ENCODE measurements at regions not wholly inside any gene's neighbourhood (a gene's known extent, or its start where the extent isn't known, plus 50 kb on each side); places are given as distances from the start of the nearest gene placed in this dataset.
A peak's percentile ranks its signal among the peaks of the same experiment; 100 is the strongest.
"Not testable (repeated sequence)": the region's sequence is repeated elsewhere in the genome, so short reads cannot be mapped to it uniquely, and the experiment has no call there.

DNA sequence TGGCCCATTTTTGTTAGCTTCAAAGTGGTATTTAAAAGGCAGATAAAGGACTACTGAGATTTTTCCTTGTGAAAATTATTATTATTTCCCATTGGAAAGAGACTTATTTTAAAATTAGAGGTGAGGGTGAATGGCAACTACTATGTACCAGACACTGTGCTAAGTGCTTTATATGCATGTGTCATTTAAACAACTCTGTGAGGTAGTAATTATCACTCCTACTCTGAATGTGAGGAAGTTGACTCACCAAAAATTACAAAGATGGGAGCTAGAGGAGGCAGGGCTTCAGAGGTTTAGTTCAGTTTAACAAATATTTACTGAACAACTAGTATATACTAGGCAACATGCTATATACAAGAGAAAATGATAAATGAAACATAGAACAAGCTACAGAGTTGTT is 78.2 kb downstream of the MSL3 start:
- DNase-seq (ENCODE audit: low spot score), result no peak

DNA sequence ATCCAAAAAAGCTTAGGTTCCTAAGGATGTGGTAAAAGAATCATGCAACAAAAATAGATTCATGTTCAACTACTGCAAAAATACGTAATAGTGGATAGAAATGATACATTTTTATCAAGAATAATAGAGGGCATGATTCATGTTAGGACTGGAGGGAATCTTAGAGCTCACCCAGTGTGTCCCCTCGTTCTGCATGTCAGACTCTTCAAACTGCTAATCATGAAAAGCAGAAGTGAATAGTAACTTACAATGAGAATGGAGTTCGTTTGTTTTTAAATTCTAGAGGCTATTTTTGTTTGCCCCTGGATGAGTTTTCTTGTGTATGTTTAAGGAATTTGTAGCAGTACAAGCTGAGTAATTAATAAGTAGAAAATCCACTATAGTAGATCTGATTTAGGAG is 79.4 kb downstream of the MSL3 start:
- DNase-seq (ENCODE audit: low spot score), result no peak

DNA sequence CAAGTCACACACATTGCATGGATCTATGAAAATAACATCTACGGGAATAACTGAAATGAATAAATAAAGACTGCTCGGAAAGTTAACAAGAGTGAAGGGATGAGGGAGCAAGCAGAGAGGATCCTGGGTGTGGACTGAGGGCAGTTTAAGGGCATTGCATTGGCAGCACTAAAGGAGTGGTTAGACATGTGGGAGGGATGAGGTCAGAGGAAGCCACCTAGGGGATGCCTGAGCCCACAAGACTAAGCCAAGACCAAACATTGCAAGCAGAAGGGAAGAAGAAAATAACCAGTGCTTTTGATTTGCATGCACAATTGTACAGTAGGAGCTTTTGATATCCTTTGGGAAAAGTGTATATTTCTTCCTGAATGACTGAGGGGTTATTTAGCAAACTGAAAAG is 106.1 kb downstream of the MSL3 start:
- no peak for DNase-seq (ENCODE audit: low spot score)

DNA sequence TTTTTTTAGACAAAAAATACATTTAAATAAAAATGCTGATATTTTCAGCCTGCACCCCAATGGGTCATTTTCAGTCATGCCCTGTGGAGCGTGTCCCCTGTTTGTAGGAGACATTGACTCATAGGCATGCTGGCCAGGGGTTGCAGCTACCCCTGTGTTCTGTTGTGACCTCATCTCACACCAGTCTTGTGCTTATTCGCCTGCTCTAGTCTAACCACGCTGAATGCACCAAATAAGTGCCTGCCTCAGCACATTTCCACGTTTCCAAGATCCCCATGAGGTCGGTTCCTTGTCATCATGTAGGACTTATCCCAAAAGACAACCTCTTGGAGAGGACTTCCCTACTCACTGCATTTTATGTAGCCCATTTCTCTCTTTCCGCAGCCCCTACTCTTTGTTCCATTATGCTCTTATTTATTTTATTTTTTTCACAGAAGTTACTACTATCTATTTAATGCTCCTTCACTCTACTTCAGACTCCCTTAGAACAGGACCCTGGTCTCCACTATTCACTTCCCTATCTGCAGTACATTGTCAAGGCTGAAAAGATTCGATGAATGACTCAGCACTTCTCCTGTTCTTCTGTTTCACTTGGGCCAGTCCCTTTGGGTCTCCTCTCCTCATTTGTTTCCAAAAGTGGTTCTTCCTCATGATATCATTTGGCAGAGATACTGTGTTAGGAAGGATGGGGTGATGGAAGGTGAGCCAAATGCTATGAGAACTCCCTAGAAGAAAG is 109.7 kb downstream of the MSL3 start:
- DNase-seq (ENCODE audit: low spot score), result no peak

DNA sequence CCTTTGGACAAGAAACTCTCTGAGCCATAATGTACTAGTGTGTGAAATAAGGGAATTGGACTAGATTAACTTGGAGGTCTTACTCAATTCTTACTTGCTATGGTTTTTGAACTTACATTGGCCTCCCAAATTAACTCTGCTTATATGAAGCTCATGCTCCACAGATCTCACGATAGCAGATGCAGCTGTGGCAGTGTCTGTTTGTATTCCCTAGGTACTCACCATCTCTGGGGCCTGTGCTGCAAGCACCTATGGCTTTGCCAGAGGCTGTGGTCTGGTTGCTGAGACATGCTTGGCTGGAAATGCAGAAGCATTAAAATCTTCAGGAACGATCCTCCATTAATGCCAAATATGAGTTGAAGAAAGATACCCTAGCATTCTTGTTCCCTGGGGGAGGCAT is 112.8 kb downstream of the MSL3 start:
- DNase-seq (ENCODE audit: low spot score), result no peak

DNA sequence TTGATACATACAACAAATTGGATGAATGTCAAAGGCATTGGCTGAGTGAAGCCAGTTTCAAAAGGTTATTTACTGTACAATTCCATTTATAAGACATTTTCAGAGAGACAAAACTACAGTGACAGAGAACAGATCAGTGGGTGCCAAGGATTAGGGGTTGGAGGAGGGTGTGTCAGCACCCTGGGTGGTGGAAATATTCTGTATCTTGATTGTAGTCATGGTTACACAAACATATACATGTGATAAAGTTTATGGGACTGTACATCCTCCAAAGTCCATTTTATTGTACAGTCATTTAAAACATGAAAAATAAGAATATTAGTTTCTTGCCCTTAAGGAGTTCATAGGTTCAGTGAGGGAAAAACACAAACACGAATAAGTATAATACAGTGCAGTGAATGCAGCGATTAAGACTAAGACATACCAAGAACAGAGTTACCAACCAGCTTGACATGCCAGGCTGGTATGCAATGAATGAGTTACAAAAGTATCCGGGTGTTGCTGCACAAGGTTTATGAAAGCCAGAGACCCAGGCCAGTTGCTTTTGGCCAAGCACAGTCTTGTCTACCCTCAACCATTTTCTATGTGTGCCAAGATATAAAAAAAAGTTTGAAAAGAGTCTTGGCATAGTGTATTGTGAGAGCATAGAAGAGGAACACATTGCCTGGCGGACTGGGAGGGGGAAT is 123.6 kb downstream of the MSL3 start:
- no peak for DNase-seq (ENCODE audit: low spot score)

DNA sequence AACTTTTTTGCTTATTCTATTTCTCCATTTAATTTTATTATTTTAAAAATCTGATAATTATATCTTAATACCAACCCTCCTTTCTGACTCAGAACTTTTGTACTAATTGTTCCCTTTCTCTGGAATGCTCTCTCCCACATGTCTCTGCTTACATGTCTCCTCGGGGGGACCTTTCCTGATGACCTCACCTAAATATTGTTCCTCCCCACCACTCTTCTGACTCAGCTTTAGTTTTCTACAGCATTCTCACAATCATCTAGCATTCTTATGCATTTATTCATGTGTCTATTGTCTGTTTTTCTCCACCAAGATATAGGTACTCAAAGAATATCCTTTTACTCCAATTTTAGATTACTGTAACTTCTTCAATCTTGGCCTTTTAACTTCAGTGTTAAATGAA is 128.7 kb downstream of the MSL3 start:
- no peak for DNase-seq (ENCODE audit: low spot score)

DNA sequence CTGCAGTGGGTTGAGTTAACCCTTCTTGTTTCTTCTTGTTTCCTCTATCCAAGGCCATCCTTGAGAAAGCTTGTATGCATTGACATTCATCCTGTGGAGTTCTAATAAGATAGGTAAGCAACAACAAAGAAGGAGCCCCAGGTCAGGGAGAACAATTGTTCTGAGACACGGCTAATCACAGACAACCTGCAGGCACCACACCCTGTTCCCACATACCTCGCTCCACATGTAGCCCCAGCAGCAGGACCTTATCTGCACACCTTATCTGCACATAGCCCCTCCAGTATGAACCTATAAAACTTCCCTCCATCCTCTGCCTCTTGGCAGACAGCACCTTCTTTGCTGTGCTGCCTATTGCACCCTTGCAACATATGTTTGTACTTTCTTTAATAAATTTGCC is 129.1 kb downstream of the MSL3 start:
- DNase-seq (ENCODE audit: low spot score), result no peak

DNA sequence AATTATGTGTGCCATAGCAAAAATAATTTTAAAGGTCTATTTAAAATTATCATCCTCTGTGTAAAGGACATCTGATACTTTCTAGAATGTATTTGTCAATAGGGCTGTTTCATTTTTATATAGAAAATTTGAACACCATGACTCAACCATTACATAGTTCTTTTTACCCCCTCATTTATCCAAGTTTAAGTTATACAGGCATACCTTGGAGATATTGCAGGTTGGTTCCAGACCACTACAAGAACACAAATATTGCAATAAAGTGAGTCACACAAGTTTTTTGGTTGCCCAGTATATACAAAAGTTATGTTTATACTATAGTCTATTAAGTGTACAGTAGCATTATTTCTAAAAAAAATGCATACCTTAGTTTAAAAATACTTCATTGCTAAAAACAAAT is 130.4 kb downstream of the MSL3 start:
- DNase-seq (ENCODE audit: low spot score), result no peak

DNA sequence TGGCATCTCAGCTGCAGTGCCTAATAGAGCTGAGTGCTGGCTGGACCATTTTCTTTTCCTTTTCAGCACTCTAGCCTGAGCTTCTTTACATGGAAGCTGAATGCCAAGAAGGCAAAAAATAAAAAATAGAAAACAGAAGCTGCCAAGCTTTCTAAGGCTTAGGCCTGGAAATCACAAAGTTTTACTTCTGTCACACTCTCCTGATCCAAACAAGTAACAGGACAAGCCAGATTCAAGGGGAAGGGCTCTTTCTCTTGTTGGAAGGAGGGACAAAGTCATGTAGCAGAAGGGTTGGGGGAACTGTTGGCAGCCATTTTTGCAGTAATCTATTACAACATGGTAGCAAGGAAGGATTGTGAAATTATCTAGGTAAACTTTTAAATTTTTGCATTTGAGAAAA is 131.8 kb downstream of the MSL3 start:
- no peak for DNase-seq (ENCODE audit: low spot score)

DNA sequence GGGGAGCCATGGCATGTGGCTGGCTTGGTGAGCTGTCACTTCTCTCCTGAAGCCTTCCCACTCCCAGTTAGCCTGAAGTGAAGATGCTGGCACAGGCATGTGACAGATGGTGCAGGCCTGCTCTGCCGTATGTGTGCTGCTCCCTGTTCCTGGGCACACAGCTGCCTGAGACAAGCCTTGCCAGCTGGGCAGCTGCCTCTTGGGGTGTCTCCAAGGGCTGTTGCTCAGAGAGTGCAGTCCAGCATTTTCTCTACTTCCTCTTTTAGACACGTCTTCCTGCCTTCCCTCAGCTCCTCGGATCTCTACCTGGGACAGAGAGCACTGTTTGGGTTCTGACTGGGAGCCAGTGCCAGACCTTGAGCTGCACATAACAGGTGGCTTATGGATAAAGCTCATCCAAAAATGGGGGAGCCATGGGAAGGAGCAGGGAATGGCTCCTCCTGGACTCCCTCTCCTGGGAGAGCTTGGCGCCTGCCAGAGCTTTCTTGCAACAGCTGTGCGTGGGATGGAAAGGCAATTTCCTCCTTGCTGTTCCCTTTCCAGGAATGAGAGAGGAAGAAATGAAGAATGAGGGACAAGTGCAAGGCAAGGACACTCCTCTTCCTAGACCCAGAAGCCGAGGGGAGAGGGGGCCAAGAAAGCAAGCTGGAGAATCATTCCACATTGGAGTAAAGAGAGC is 132.9 kb downstream of the MSL3 start:
- no peak for DNase-seq (ENCODE audit: low spot score)

DNA sequence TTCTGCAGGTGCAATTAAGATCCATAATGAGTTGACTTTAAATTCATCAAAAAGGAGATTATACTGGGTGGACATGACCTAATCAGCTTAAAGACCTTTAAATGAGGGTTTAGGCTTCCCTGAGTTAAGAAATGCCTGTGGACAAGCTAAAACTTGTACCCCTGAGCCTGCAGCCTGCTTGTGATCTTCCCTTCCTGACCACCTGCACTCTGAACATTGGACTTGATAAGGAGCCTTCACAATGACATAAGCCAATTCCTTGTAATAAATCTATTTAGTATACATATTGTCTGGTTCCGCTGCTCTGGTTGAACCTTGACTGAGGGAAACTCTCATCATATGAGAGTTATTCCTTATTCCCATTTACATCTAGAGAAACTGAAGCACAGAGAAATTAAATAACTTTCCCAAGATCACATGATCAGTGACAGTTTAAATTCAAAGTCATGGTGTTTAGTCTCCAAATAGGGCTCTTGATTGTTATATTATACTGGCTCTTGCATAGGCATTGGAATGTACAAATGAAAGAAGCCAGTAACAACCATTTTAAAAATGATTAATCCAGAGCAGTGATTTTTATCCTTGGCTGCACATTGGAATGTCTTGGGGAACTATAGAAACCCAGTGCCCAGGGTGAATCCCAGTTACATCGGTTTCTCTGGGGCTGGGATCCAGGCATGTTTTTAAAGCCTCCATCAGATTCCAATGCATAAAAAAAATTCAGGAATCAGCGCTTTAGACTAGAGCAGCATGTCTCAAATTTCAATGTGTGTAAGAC is 136.1 kb downstream of the MSL3 start:
- no peak for DNase-seq (ENCODE audit: low spot score)

DNA sequence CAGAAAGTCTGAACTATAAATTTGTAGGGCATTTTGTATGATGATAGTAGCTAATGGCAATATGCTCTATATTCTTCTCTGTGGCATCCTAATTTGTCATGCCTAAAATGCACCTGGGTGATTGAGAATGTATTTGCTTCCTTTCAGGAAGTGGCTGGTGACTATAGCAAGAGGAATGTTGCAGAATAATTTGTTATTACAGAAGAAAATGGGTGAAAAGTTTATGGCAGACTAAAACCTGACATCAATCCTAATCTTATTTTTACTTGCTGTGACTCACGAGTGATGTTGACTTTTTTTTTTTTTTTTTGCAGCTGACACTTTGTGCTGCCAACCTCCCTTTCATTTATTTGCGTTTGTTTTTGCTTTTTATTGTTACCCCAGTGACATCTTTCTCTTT is 141.1 kb downstream of the MSL3 start:
- DNase-seq (ENCODE audit: low spot score), result no peak

DNA sequence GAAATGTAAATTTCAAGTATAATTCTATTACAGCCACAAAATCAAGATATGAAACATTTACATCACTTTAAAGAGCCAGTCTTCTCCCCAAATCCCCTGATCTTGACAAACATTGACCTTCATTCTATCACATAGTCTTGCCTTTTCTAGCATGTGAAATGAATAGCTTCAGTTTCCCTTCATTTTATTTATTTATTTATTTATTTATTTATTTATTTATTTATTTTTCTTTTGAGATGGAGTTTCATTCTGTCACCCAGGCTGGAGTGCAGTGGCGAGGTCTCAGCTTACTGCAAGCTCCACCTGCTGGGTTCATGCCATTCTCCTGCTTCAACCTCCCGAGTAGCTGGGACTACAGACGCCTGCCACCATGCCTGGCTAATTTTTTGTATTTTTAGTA is 147.9 kb downstream of the MSL3 start:
- not testable (repeated sequence) for DNase-seq (ENCODE audit: low spot score)

DNA sequence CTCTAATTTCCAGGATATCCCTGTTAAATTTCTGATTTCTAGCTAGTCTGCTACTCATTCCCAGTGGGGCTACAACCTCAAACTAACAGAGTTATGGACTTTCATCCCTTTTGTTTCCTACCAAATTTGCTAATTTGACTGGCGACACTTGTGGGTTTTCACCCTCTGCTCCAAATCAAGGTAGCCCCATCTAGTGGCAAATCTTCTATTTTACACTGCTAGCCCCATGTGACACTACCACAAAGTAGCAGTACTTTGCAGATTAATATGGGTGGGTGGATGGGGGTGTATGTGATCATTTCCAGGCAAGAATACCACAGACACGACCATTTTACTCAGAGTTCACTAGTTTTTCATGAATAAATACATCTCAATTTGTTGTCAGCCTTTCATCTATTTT is 150.3 kb downstream of the MSL3 start:
- DNase-seq (ENCODE audit: low spot score), result peak; percentile 8

DNA sequence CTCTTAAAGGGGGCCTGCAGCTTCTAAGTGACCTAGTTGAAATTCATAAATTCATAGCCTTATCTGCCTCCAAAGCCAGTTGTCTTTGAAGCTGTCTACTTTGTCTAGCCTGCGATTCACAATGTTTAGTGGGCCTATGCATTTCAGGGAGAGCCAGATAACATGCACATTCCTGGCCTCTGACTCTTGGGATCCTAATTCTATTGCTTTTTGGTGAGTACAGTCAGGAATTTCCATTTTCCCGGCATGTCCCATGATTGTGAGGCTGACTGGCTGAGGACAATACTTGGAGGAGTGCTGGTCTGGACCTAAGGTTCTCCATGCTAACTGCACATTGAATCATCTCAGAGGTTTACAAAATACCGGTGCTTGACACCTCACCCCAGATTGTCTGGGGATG is 155.0 kb downstream of the MSL3 start:
- no peak for DNase-seq (ENCODE audit: low spot score)

DNA sequence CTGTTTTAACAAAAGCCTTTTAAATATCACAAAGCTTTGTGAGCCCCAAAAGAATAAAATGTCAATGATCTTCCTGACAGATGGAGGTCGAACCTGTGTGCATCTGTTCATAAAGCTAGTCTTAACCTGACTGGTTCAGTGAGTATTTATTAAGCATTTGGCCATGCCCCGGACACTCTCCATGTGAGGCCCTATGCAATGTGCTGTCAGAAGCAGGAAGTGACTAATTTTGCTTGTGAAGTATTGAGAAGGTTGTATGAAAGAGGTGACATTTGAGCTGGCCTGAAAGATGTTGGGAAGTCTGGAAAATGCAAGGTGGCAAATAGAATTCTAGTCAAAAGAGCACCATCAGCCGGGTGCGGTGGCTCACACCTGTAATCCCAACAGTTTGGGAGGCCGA is 171.4 kb downstream of the MSL3 start:
- no peak for DNase-seq (ENCODE audit: low spot score)

DNA sequence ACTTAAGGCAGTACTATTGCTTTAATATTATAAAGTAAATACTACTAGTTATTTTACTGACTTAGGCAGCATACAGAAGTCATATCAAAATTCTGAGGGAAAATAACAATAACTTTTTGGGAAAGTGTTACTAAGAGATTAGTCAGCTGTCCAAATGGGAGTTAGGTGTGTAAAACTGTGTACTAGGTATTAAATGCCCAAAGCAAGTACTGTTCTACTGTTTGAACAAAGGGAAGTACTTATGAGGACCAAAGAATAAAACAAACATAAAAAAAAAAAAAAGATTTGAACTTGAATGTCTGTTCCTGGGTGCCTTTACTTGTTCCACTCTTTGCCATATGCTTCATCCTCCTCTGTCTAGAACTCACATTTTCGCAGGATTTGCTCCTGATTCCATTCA is 174.4 kb downstream of the MSL3 start:
- no peak for DNase-seq (ENCODE audit: low spot score)

DNA sequence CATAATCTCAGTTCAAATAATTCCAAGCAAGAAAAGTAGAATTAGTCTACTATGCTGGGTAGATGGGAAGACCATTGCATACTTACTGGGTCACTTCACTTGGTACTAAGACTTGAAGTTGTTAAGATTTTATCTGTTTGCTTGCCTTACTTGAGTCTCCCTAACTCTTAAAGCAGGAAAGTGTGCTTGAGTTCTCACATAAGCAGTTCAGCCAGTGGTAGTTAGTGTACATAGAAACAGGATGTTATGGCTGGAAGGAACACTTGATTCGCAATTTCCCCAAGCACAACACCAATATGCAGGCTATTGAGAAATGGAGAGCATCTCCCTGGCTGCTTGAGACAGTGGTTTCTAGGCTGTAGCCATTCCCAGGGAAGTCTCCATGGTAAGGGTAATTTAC is 176.1 kb downstream of the MSL3 start:
- DNase-seq (ENCODE audit: low spot score), result no peak

DNA sequence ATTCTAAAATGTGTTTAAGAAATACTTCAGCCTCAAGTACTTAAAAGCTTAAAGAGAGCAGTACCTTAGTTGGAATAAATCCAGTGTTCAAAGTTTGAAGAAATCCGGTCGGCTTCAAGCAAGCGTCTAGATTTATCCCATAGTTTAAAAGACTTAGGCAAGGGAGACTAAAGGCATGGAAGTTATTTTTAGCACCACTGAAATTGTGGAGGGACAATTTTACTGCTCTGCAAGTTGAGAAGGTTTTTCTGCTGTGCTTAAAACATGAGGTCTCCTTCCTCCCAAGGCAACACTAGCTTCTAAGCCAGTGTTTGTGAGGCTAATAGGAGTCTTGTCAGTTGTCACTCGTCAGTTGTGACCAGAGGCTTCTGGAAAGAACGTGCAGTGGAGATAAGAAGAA is 183.5 kb downstream of the MSL3 start:
- no peak for DNase-seq (ENCODE audit: low spot score)

DNA sequence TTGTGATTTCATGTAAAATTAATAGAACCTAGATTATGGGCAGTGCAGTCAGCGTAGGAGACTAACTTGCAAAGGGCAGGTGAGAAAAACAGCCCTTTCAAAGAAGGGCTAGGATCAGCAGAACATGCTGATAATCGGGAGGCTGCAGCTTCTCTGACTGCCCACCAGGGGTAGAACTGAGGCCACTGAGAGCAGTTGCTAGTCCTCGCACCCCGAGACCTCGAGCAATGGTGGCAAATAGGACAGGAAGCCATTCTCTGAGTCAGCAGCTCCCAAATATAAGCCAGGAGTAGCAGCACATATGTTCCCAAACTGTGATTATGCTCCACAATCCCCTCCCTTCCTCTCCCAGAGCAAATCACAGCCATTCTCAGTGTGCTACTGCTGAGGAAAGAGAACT is 186.5 kb downstream of the MSL3 start:
- DNase-seq (ENCODE audit: low spot score), result peak; percentile 6

DNA sequence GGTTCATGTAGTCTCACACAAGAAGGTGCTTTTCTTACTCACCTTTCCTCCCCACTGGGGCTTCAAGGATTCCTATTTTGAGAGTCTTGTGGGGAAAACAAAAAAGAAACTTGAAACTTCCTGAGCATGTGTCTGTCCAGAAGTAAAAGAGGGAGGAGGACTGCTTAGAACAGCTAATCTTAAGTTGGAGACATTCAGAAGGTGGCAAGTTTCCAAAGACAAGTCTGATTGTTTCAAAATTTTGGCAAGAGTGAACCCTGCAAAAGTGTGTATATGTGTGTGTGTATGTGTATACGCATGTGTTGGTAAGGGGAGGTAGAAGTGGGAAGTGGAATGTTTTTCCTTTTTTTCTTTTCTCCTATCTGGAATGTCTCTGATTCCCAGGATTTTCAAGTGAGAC is 189.0 kb upstream of the FRMPD4 start:
- DNase-seq (ENCODE audit: low spot score), result no peak
